GM19463 (cell line): ENCODE measurements at regions not wholly inside any gene's neighbourhood (a gene's known extent, or its start where the extent isn't known, plus 50 kb on each side); places are given as distances from the start of the nearest gene placed in this dataset.
"Not testable (repeated sequence)": the region's sequence is repeated elsewhere in the genome, so short reads cannot be mapped to it uniquely, and the experiment has no call there.

ENCODE experiments used
- ATAC-seq: cut with Tn5 transposase; IDR thresholded peaks from one replicate; pipeline ENCODE4 v1.9.1; 2021; ENCODE audit warnings: mild to moderate bottlenecking, moderate library complexity; ENCODE audit not compliant: unreplicated experiment

GRCh38 chr11:43172477-43172876 is 139.3 kb upstream of the API5 start:
- no peak for ATAC-seq

- ATAC-seq = no peak
These were observed 133.8 kb upstream of the API5 start for GRCh38 chr11:43177975-43178374.

- ATAC-seq = not testable (repeated sequence)
These were observed 117.3 kb upstream of the API5 start for GRCh38 chr11:43194459-43194858.

GRCh38 chr11:43197379-43197778 is 114.4 kb upstream of the API5 start:
- no peak for ATAC-seq

GRCh38 chr11:43200031-43200430 is 111.8 kb upstream of the API5 start:
- ATAC-seq = no peak

GRCh38 chr11:43212279-43212678 is 99.5 kb upstream of the API5 start:
- ATAC-seq = no peak

- ATAC-seq = no peak
These were observed 97.3 kb upstream of the API5 start for GRCh38 chr11:43214471-43214870.

- ATAC-seq = no peak
These were observed 93.9 kb upstream of the API5 start for GRCh38 chr11:43217849-43218248.

- no peak for ATAC-seq
These were observed 89.6 kb upstream of the API5 start for GRCh38 chr11:43222215-43222614.

GRCh38 chr11:43223026-43223425 is 88.8 kb upstream of the API5 start:
- no peak for ATAC-seq

GRCh38 chr11:43234881-43235280 is 76.9 kb upstream of the API5 start:
- ATAC-seq = no peak

GRCh38 chr11:43238341-43238740 is 73.5 kb upstream of the API5 start:
- ATAC-seq = no peak

GRCh38 chr11:43239791-43240190 is 72.0 kb upstream of the API5 start:
- ATAC-seq = no peak

GRCh38 chr11:43242401-43242800 is 69.4 kb upstream of the API5 start:
- ATAC-seq = no peak

- no peak for ATAC-seq
These were observed 67.9 kb upstream of the API5 start for GRCh38 chr11:43243927-43244326.

GRCh38 chr11:43245466-43245865 is 66.3 kb upstream of the API5 start:
- no peak for ATAC-seq

- no peak for ATAC-seq
These were observed 61.5 kb upstream of the API5 start for GRCh38 chr11:43250309-43250708.

- no peak for ATAC-seq
These were observed 50.0 kb upstream of the API5 start for GRCh38 chr11:43261775-43262174.
